Activated CD8-positive, alpha-beta memory T cell treated with anti-CD3 and anti-CD28 coated beads, Interleukin-2, amount 50 U/mL, for 48 hours (primary cell): ENCODE measurements at regions not wholly inside any gene's neighbourhood (a gene's known extent, or its start where the extent isn't known, plus 50 kb on each side); places are given as distances from the start of the nearest gene placed in this dataset.

Experiments
- DNase-seq: peaks from one replicate; pipeline ENCODE4 v3.0.0-alpha.2; 2020

DNA sequence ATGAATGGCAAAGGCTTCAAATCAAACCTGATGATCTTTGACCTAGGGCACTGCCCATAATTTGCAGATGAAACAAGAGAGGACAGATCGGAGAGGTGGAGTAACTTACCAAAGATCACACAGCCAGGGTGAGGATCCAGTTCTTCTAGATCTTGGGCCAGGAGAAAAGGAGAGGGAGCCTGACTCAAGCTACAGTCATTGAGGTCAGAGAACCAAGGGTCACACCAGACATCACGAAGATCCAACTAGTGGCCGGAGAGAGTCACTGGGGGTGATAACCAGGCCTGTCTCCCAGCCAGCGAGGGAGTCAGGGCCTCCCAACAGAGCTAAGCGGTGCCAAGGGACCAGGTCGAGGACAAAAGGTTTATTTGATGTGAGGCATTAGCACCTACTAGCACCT lies 115.0 kb downstream of the RIPK4 start:
- no peak for DNase-seq

DNA sequence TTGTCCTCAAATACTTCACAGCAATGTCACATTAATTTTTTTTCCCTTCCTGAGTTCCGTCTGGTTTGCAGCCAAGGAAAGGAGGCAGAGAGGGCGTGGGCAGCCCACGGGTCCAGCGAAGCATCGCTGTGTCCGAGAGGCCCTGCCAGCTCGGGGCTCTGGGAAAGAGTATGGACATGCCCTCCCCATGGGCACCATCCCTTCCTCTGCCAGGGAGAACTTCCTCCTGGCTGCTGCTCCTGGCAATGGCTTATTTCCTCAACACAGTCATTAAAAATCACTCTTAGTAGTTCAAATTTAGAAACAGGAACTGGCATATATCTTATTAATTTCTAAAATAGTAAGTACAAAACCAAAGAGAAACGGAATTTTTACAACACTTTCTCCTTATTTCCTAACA lies 115.4 kb downstream of the RIPK4 start:
- DNase-seq: no peak

DNA sequence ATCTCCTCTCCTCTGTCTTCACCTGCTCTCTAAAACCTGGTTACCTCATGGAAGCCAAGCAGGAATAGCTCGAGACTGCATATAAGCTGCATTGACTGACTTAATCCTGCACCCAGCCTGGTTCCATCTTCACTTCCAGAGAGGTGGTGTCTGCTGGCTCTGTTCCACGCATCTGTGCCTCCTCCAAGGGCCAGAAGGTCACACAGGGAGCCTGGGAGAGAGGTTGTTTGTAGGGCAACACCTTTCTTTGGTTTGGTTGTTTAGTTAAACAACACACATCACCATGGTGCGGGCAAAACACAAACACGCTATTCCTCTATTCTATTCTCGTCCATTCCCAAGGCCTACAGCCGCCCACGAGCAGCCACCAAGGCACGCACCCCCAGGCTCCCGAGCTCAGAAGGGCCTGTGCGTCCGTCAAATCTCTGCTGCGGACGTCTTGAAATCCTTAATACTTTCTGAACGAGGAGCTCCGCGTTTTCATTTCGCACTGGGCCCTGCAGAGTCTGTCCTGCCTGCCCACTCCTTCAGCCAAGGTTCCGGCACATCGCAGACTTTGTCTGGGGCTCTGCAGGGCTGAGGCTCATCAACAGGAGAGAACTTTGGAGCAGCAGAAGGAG lies 116.2 kb downstream of the RIPK4 start:
- no peak for DNase-seq

DNA sequence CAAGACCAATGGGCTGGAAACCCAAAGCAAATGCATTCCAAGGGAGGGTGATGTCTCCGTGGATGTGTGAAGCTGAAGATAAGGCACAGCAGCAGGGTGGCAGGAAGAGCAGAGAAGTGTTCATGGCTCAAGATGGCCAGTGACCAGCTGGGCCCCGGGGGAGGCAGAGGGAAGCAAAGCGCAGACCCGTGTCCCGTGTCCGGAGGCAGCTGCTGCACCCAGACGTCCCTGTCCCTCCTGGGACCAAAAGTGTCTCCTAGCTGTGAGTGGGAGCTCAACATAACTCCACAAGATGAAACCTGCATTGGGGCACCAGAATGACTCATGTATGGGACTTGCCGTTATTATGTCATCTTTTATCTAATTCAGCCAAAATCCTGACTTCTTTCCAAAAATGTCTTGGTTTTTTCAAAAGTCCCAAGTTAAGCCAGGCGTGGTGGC lies 118.2 kb downstream of the RIPK4 start:
- no peak for DNase-seq

GRCh38 chr21:41647806-41648561 lies 118.9 kb downstream of the RIPK4 start:
- no peak for DNase-seq

DNA sequence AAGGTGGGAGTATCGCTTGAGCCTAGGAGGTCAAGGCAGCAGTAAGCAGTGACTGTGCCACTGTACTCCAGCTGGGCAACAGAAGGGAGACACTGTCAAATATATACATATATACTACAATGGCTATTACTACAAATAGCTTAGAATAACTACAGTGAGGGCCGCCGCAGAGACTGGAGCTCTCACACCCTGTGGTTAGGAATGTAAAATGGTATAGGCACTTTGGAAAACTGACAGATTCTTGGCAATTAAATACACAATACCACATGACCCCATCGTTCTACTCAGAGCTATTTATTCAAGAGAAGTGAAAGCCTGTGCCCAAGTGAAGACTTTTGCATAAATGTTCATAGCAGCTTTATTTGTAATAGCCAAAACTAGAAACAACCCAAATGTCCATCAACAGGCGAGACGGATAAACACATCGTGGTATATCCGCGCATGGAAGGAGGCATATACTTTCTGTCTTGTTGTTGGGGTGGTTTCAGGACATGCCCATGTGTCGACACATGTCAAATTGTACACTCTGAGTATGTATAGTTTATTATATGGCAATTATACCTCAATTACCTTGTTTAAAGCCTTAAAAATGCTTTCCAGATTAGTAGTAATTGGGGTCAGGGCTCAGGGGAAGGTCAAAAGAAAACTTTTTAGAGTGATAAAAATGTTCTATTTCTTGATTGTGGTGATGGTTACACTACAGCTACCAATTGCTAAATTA lies 123.4 kb downstream of the RIPK4 start:
- DNase-seq: no peak

GRCh38 chr21:41641821-41642701 lies 124.8 kb downstream of the RIPK4 start:
- no peak for DNase-seq

DNA sequence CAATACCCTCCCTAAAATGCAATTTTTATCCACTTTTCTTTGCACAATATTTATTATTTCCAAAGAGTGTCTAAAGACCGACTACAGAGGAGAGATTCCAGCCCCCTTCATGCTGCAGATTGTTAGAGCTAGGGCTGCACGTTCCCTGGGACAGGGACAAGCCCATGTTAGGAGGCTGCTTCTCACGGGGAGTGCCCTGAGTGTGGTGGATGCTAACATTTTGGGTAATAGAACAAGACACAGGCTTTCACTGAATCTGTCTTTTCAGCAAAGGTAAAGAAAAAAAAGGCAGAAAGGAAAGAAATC lies 125.4 kb downstream of the RIPK4 start:
- DNase-seq: no peak

DNA sequence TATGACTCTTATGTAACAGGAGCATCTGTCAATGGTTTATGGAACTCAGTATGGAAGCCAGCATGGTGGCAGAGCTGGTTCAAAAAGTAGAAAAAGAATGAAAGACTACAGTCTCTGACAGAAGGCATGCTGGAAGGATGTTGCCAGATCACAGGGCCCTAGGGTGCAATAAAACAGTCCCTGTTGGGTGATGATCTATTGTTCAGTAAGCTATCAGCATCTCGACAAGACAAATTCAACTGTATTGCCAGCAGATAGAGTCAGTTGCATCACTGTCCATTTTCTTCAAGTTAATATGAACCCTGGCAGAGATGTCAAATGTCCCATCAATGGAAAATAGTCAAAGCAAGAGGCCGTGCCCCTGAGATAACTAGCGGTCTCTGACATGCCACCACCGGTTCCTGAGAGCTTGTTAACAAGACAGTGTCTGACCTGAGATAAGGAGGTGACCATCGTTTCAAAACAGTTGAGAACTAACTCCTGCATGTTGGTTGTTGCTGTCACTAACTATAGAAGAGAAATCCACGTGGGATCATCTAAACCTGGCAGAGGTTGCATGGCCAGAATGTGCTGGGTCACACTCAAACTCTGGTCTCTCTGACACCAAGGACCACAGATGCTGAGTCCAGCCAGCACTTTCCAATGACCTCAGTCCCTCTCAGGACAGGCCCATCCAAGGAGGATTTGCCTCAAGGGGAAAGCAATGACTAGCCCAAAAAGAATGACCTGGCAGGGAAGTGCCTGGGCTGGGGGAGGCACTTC lies 125.9 kb downstream of the RIPK4 start:
- no peak for DNase-seq

GRCh38 chr21:41639766-41640165 lies 127.1 kb downstream of the RIPK4 start:
- DNase-seq: no peak

- no peak for DNase-seq
Observed at GRCh38 chr21:41639336-41639735, 127.5 kb downstream of the RIPK4 start.

DNA sequence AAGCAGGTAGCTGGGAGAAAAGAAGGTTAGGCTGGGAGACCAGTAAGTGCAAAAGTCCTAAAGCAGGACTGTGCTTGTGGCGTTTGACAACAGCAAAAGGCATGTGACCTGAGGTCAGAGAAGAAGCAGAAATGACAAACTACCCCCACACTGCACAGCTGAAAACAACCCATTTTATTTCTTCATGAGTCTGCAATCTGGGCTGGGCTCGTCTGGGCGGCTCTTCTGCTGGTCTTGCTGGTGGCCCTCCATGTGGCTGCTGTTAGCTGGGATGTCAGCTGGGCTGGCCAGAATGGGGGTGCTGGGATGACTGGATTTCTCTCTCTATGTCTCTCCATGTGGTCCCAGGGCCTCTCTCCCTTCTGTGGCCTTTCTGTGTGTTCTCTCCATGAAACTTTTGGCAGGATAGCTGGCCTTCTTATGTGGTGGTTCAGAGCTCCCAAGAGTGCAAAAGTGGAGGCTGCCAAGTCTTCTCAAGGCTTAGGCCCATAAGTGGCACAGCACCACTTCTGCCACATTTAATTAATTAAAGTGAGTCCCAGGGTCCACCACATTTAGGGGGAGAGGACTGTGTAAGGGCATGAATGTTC lies 128.6 kb downstream of the RIPK4 start:
- no peak for DNase-seq

GRCh38 chr21:41636636-41637630 lies 129.0 kb upstream of the TMPRSS2 start:
- no peak for DNase-seq

GRCh38 chr21:41635874-41636273 lies 127.9 kb upstream of the TMPRSS2 start:
- DNase-seq: no peak

DNA sequence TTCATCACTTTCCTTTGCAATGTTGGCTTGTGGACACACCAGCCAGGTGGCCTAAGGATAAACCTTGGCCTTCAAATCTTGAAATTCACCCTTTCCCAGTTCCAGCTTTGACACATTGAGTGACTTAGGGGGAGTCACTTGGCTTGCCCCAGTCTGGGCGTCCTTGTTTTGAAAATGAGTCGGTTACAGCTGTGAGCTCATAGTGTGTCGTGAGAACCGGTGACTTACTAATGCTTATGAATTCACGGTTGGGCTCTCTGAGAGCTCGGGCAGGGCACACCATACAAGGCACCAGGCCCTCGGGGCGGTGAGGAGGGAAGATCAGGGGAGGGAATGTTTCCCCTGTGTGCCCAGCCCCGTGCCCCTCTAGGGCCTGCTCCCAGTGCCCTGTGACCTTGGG lies 126.9 kb upstream of the TMPRSS2 start:
- no peak for DNase-seq

- DNase-seq: no peak
Observed at GRCh38 chr21:41634211-41634694, 126.3 kb upstream of the TMPRSS2 start.

DNA sequence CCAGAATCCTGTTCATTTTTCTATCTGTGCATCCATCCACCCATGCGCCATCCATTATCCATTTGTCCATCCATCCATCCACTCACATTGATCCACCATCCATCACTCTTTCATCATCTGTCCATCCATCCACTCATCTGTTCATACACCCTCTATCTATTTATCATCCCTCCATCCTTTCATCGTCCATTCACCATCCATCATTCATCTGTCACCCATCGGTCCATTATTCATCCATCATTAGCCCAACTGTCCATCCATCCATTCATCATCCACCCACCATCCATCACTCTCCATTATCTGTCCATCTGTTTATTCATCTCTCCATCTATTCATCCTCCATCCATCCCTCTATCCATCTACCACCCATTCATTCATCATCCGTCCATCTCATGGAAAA lies 125.7 kb upstream of the TMPRSS2 start:
- DNase-seq: no peak

DNA sequence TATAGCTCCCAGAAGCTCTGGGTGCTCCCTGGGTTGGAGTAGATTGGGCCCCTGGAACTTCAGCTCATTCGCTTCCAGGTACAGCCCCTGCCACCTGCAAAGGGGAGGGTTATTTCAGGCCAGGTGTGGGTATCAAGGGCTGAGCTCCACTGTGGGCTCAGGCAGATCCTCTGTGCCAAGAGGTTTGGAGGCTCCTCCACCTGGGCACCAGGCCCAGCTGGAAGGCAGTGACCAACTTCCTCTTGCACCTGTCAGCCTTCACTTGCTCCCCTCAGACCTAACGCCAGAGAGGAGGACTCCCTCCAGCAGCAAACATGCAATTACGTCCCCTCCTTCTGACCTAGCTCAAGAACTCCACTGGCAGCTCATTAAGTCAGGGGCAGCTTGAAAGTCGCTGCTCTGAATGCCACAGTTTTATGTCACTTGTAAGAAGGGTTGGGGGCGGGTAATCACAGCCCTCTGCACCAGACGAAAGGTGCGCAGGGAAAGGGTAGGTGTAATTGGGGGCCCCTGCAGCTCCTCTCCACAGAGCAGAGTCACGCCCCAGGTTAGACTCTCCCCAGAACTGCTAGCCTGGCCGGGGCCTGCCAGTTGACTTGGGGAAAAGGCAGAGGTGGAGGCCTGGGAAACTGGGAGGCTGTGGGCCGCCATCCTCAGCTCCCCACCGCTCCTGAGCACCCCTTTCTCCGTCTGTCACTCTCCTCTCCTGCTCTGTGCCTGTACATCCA lies 125.0 kb upstream of the TMPRSS2 start:
- no peak for DNase-seq

DNA sequence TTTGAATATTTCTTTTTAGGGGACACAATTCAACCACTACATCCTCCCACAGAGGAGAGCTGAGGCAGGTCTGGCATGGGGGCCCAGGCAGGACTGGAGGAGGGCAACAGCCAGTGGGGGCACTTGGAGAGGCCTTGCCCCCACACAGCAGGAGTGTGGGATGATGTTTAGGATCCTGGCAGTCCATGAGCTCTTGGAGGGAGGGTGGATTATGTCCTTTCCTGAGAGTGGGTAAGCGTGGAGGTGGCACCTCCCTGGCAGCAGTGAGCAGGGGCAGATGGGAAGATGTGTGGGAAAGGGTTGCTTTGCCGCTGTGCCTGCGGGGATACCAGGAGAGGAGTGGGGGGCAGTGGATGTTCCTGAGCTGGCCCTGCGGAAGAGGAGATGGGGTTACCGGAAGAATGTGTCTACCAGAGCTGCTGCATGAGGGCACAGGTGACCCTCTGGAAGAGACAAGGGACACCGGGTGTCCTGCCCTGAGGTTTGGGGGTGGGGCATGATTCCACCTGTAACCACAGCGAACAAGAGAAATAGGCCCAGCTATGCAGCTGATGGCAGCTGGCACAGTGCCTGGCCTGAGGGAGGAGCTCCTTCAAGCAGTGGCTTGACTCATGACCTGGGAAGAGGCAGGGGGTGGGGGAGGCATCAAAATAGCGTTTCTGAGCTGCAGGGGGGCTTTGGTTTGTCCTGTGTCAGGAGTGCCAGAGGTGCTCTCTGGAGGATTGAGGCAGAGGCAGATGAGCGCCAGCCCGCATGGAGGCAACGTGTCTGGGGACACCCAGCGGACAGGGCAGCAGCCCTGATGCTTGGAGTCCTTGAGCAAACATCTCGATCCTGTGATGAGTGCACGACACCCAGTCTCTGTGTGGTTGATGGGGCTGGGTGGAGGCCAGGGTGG lies 123.9 kb upstream of the TMPRSS2 start:
- no peak for DNase-seq
